ENCODE measurements at regions not wholly inside any gene's neighbourhood (a gene's known extent, or its start where the extent isn't known, plus 50 kb on each side); places are given as distances from the start of the nearest gene placed in this dataset.
"Not testable (repeated sequence)": the region's sequence is repeated elsewhere in the genome, so short reads cannot be mapped to it uniquely, and the experiment has no call there.

DNA sequence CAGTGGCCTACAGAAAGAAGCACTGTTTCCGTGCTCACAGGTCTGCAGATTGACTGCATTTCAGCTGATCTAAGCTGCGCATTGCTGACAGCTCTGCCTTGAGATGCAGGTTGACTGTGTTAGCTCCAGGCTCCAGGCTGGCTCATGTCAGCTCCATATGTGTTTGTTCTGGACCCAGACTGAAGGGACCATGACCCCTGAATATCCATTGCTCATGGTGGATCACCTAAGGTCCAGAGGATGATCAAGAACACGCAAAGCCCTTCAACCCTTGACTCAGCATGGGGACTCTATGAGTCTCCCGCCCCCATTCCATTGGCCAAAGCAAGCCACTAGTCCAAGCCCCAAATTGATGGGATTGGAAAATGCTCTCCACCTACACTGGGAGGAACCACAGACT lies 239.3 kb upstream of the C16orf82 start (continued):
- TF ChIP-seq, protein P1, sequence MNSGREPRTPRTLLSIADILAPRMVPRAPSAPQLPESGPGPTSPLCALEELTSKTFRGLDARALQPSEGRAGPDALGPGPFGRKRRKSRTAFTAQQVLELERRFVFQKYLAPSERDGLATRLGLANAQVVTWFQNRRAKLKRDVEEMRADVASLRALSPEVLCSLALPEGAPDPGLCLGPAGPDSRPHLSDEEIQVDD (CRISPR knock-in tag; IDR thresholded peaks at IDR 0.05; ENCODE audit: borderline replicate concordance), result no peak

DNA sequence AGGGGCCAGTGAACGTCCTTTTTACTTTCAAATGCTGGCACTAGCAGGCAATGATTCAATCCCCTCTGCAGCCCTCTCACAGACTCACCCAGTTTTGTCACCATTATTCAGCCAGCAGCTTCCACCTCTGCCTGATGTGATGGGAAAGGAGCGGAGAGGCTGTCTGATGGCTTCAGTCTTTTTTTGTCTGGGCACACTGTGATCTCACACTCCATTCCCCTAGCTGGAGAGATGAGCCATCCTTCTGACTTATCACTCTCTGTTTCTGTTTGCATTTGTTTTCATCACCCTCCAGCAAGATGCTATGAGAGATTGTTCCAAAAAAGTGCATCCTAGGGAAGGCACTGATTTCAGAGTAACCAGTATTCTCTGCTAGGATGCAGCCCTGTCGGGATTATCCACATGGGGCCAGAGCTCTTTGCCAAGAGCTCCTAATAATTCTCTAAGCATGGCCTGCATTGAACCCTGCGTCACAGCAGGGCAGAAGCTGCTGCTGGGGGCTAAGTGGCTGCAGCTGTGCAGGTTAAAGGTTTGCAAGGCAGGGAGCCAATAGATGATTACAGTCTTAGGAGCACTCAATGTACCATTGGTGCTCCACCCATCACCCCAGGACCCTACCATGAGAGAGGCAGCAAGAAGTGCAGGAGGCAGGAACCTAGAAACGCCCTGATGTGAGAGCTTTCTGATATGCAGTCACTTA lies 236.1 kb upstream of the C16orf82 start:
- ChIA-PET POLR2A (no interaction called here), CTCF (ENCODE audit: low intra/inter-chr PET ratio, low total read pairs) (no interaction called here)
- no peak overlapping the region for H3K4me2 ChIP-seq (ENCODE audit: low read depth, low read length)
- no peak for TF ChIP-seq POLR2G (IDR thresholded peaks at IDR 0.05; ENCODE audit: low read depth, low read length)
- no peak for TF ChIP-seq ATF1 (CRISPR knock-in tag; IDR thresholded peaks at IDR 0.05)
- no peak for TF ChIP-seq ZBTB1 (CRISPR knock-in tag; IDR thresholded peaks at IDR 0.05; ENCODE audit: borderline replicate concordance)
- TF ChIP-seq, protein P2, sequence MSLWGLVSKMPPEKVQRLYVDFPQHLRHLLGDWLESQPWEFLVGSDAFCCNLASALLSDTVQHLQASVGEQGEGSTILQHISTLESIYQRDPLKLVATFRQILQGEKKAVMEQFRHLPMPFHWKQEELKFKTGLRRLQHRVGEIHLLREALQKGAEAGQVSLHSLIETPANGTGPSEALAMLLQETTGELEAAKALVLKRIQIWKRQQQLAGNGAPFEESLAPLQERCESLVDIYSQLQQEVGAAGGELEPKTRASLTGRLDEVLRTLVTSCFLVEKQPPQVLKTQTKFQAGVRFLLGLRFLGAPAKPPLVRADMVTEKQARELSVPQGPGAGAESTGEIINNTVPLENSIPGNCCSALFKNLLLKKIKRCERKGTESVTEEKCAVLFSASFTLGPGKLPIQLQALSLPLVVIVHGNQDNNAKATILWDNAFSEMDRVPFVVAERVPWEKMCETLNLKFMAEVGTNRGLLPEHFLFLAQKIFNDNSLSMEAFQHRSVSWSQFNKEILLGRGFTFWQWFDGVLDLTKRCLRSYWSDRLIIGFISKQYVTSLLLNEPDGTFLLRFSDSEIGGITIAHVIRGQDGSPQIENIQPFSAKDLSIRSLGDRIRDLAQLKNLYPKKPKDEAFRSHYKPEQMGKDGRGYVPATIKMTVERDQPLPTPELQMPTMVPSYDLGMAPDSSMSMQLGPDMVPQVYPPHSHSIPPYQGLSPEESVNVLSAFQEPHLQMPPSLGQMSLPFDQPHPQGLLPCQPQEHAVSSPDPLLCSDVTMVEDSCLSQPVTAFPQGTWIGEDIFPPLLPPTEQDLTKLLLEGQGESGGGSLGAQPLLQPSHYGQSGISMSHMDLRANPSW (CRISPR knock-in tag; IDR thresholded peaks at IDR 0.05; ENCODE audit: borderline replicate concordance), result no peak
- TF ChIP-seq ZNF335 (CRISPR knock-in tag; IDR thresholded peaks at IDR 0.05), result no peak
- no peak overlapping the region for H3K9ac ChIP-seq (ENCODE audit: insufficient read depth, low read depth, low read length)
- no peaks in the 10 kb centered on the region for H3K36me3 ChIP-seq (replicated peaks in 1 of 2; ENCODE audit: control insufficient read depth in 1 of 2, insufficient read depth in 2 of 2, low read length in 2 of 2)
- in situ Hi-C loops (cut with HindIII; ENCODE audit: extremely low pct_ligation_motif_present, low pct_unique_long_range_greater_than_20kb), result no loop called here
- peaks cover 2 to 12% of the 10 kb centered on the region in 2 experiments; a peak in 3 of 5 replicates for H3K27me3 ChIP-seq (ENCODE audit: control insufficient read depth in 1 of 2, insufficient read depth in 2 of 2, low read length in 2 of 2)
- no TSS peak for BruUV-seq (replicated peaks)
- H3K79me2 ChIP-seq (ENCODE audit: insufficient read depth, low read length), result no peaks in the 10 kb centered on the region
- ATAC-seq (no peak), FAIRE-seq (no peak), DNase-seq (ENCODE audit: low spot score) (no peak)
- 8% methylated on average over 5 of the region's 5 CpGs for WGBS (ENCODE audit: low lambda C conversion rate)
- H3K4me3 ChIP-seq (replicated peaks in 1 of 3; ENCODE audit: insufficient read depth in 1 of 3, low read depth in 2 of 3, low read length in 3 of 3), result no peak overlapping the region
- intact Hi-C loops (cut with micrococcal nuclease; ENCODE audit: unreplicated experiment), result no loop called here
- H2AFZ ChIP-seq (ENCODE audit: low read length), result no peak overlapping the region
- no peaks in the 10 kb centered on the region for H4K20me1 ChIP-seq (ENCODE audit: insufficient read depth, low read length)
- 0 out of 2 replicates have a peak, but pooled peaks cover 4% of the 10 kb centered on the region for H3K9me3 ChIP-seq (ENCODE audit: low read length)
- no peak overlapping the region for H3K27ac ChIP-seq (ENCODE audit: extremely low read length, insufficient read depth, low read length)
- H3K4me1 ChIP-seq (ENCODE audit: insufficient read depth, low read length), result no peaks in the 10 kb centered on the region

DNA sequence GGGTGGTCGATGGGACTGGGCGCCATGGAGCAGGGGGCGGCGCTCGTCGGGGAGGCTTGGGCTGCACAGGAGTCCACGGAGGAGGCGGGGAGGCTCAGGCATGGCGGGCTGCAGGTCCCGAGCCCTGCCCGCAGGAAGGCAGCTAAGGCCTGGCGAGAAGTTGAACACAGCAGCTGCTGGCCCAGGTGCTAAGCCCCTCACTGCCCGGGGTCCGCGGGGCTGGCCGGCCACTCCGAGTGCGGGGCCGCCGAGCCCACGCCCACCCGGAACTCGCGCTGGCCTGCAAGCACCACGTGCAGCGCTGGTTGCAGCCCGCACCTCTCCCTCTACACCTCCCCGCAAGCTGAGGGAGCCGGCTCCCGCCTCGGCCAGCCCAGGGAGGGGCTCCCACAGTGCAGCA lies 230.6 kb upstream of the C16orf82 start:
- DNase-seq (ENCODE audit: low spot score); BruUV-seq (replicated peaks); H4K20me1 ChIP-seq (ENCODE audit: insufficient read depth, low read length); H3K4me2 ChIP-seq (ENCODE audit: low read depth, low read length); H3K36me3 ChIP-seq (replicated peaks in 1 of 2; ENCODE audit: control insufficient read depth in 1 of 2, insufficient read depth in 2 of 2, low read length in 2 of 2); FAIRE-seq; H3K27me3 ChIP-seq (ENCODE audit: control insufficient read depth in 1 of 2, insufficient read depth in 2 of 2, low read length in 2 of 2); H3K9ac ChIP-seq (ENCODE audit: insufficient read depth, low read depth, low read length); intact Hi-C loops (cut with micrococcal nuclease; ENCODE audit: unreplicated experiment); H3K79me2 ChIP-seq (ENCODE audit: insufficient read depth, low read length); ATAC-seq; H2AFZ ChIP-seq (ENCODE audit: low read length); H3K4me1 ChIP-seq (ENCODE audit: insufficient read depth, low read length); H3K4me3 ChIP-seq (replicated peaks in 1 of 3; ENCODE audit: insufficient read depth in 1 of 3, low read depth in 2 of 3, low read length in 3 of 3); CTCF ChIA-PET (ENCODE audit: low intra/inter-chr PET ratio, low total read pairs); POLR2A ChIA-PET; H3K27ac ChIP-seq (ENCODE audit: extremely low read length, insufficient read depth, low read length); H3K9me3 ChIP-seq (ENCODE audit: low read length); in situ Hi-C loops (cut with HindIII; ENCODE audit: extremely low pct_ligation_motif_present, low pct_unique_long_range_greater_than_20kb): not testable (repeated sequence)
- 74% methylated on average over 7 of the region's 31 CpGs for WGBS (ENCODE audit: low lambda C conversion rate)

Measured in HepG2 (cell line).